ENCODE measurements at regions not wholly inside any gene's neighbourhood (a gene's known extent, or its start where the extent isn't known, plus 50 kb on each side); places are given as distances from the start of the nearest gene placed in this dataset.

GRCh38 chr1:37265156-37265555, 209.2 kb upstream of the ZC3H12A start:
- peaks cover 0 to 3% of the 10 kb centered on the region in 2 donors for H3K27me3 ChIP-seq (ENCODE audit: control insufficient read depth in 2 of 2, insufficient read depth in 2 of 2, low read length in 2 of 2)
- H3K4me1 ChIP-seq (ENCODE audit: control insufficient read depth in 2 of 2, insufficient read depth in 2 of 2, low read length in 2 of 2) = no peaks in the 10 kb centered on the region
- H3K9ac ChIP-seq (ENCODE audit: low read depth in 1 of 2, low read length in 2 of 2) = no peak overlapping the region
- H3K27ac ChIP-seq (ENCODE audit: low read depth in 2 of 2, low read length in 2 of 2) = no peak overlapping the region
- H3K9me3 ChIP-seq (ENCODE audit: control insufficient read depth in 2 of 2, low read length in 2 of 2) = no peaks in the 10 kb centered on the region
- H3K4me3 ChIP-seq (ENCODE audit: low read length in 2 of 2) = no peak overlapping the region
- H3K36me3 ChIP-seq (ENCODE audit: control insufficient read depth in 2 of 2, insufficient read depth in 2 of 2, low read length in 2 of 2) = no peaks in the 10 kb centered on the region

- H3K36me3 ChIP-seq (ENCODE audit: control insufficient read depth in 2 of 2, insufficient read depth in 2 of 2, low read length in 2 of 2) = no peaks in the 10 kb centered on the region
- no peak overlapping the region for H3K9ac ChIP-seq (ENCODE audit: low read depth in 1 of 2, low read length in 2 of 2)
- H3K4me3 ChIP-seq (ENCODE audit: low read length in 2 of 2) = no peak overlapping the region
- peaks cover 0 to 6% of the 10 kb centered on the region in 2 donors for H3K27me3 ChIP-seq (ENCODE audit: control insufficient read depth in 2 of 2, insufficient read depth in 2 of 2, low read length in 2 of 2)
- no peaks in the 10 kb centered on the region for H3K9me3 ChIP-seq (ENCODE audit: control insufficient read depth in 2 of 2, low read length in 2 of 2)
- no peaks in the 10 kb centered on the region for H3K4me1 ChIP-seq (ENCODE audit: control insufficient read depth in 2 of 2, insufficient read depth in 2 of 2, low read length in 2 of 2)
- H3K27ac ChIP-seq (ENCODE audit: low read depth in 2 of 2, low read length in 2 of 2) = no peak overlapping the region
These were observed 208.4 kb upstream of the ZC3H12A start for GRCh38 chr1:37265786-37266667.

- no peak overlapping the region for H3K4me3 ChIP-seq (ENCODE audit: low read length in 2 of 2)
- no peaks in the 10 kb centered on the region for H3K36me3 ChIP-seq (ENCODE audit: control insufficient read depth in 2 of 2, insufficient read depth in 2 of 2, low read length in 2 of 2)
- H3K9ac ChIP-seq (ENCODE audit: low read depth in 1 of 2, low read length in 2 of 2) = no peak overlapping the region
- H3K27me3 ChIP-seq (ENCODE audit: control insufficient read depth in 2 of 2, insufficient read depth in 2 of 2, low read length in 2 of 2) = peaks cover 0 to 6% of the 10 kb centered on the region in 2 donors
- no peaks in the 10 kb centered on the region for H3K9me3 ChIP-seq (ENCODE audit: control insufficient read depth in 2 of 2, low read length in 2 of 2)
- H3K4me1 ChIP-seq (ENCODE audit: control insufficient read depth in 2 of 2, insufficient read depth in 2 of 2, low read length in 2 of 2) = no peaks in the 10 kb centered on the region
- no peak overlapping the region for H3K27ac ChIP-seq (ENCODE audit: low read depth in 2 of 2, low read length in 2 of 2)
These were observed 207.1 kb upstream of the ZC3H12A start for GRCh38 chr1:37267111-37267835.

- no peak overlapping the region for H3K27ac ChIP-seq (ENCODE audit: low read depth in 2 of 2, low read length in 2 of 2)
- no peak overlapping the region for H3K4me3 ChIP-seq (ENCODE audit: low read length in 2 of 2)
- H3K4me1 ChIP-seq (ENCODE audit: control insufficient read depth in 2 of 2, insufficient read depth in 2 of 2, low read length in 2 of 2) = no peaks in the 10 kb centered on the region
- no peak overlapping the region for H3K9ac ChIP-seq (ENCODE audit: low read depth in 1 of 2, low read length in 2 of 2)
- H3K36me3 ChIP-seq (ENCODE audit: control insufficient read depth in 2 of 2, insufficient read depth in 2 of 2, low read length in 2 of 2) = no peaks in the 10 kb centered on the region
- no peaks in the 10 kb centered on the region for H3K9me3 ChIP-seq (ENCODE audit: control insufficient read depth in 2 of 2, low read length in 2 of 2)
- H3K27me3 ChIP-seq (ENCODE audit: control insufficient read depth in 2 of 2, insufficient read depth in 2 of 2, low read length in 2 of 2) = peaks cover 0 to 2% of the 10 kb centered on the region in 2 donors
These were observed 203.7 kb upstream of the ZC3H12A start for GRCh38 chr1:37270639-37271038.

GRCh38 chr1:37272626-37273025, 201.8 kb upstream of the ZC3H12A start:
- no peaks in the 10 kb centered on the region for H3K4me1 ChIP-seq (ENCODE audit: control insufficient read depth in 2 of 2, insufficient read depth in 2 of 2, low read length in 2 of 2)
- H3K27ac ChIP-seq (ENCODE audit: low read depth in 2 of 2, low read length in 2 of 2) = no peak overlapping the region
- H3K4me3 ChIP-seq (ENCODE audit: low read length in 2 of 2) = no peak overlapping the region
- H3K9ac ChIP-seq (ENCODE audit: low read depth in 1 of 2, low read length in 2 of 2) = no peak overlapping the region
- no peaks in the 10 kb centered on the region for H3K9me3 ChIP-seq (ENCODE audit: control insufficient read depth in 2 of 2, low read length in 2 of 2)
- no peaks in the 10 kb centered on the region for H3K36me3 ChIP-seq (ENCODE audit: control insufficient read depth in 2 of 2, insufficient read depth in 2 of 2, low read length in 2 of 2)
- H3K27me3 ChIP-seq (ENCODE audit: control insufficient read depth in 2 of 2, insufficient read depth in 2 of 2, low read length in 2 of 2) = peaks cover 0 to 2% of the 10 kb centered on the region in 2 donors

GRCh38 chr1:37274486-37274885, 199.9 kb upstream of the ZC3H12A start:
- Histone ChIP-seq H3K27me3 (ENCODE audit: control insufficient read depth in 2 of 2, insufficient read depth in 2 of 2, low read length in 2 of 2) (peaks cover 0 to 2% of the 10 kb centered on the region in 2 donors), H3K9ac (ENCODE audit: low read depth in 1 of 2, low read length in 2 of 2) (no peak overlapping the region), H3K4me1 (ENCODE audit: control insufficient read depth in 2 of 2, insufficient read depth in 2 of 2, low read length in 2 of 2) (no peaks in the 10 kb centered on the region), H3K36me3 (ENCODE audit: control insufficient read depth in 2 of 2, insufficient read depth in 2 of 2, low read length in 2 of 2) (no peaks in the 10 kb centered on the region), H3K9me3 (ENCODE audit: control insufficient read depth in 2 of 2, low read length in 2 of 2) (no peaks in the 10 kb centered on the region), H3K27ac (ENCODE audit: low read depth in 2 of 2, low read length in 2 of 2) (no peak overlapping the region), H3K4me3 (ENCODE audit: low read length in 2 of 2) (no peak overlapping the region)

GRCh38 chr1:37274938-37275631, 199.3 kb upstream of the ZC3H12A start:
- Histone ChIP-seq H3K27me3 (ENCODE audit: control insufficient read depth in 2 of 2, insufficient read depth in 2 of 2, low read length in 2 of 2) (peaks cover 0 to 2% of the 10 kb centered on the region in 2 donors), H3K4me1 (ENCODE audit: control insufficient read depth in 2 of 2, insufficient read depth in 2 of 2, low read length in 2 of 2) (no peaks in the 10 kb centered on the region), H3K36me3 (ENCODE audit: control insufficient read depth in 2 of 2, insufficient read depth in 2 of 2, low read length in 2 of 2) (no peaks in the 10 kb centered on the region), H3K9me3 (ENCODE audit: control insufficient read depth in 2 of 2, low read length in 2 of 2) (no peaks in the 10 kb centered on the region), H3K9ac (ENCODE audit: low read depth in 1 of 2, low read length in 2 of 2) (no peak overlapping the region), H3K4me3 (ENCODE audit: low read length in 2 of 2) (no peak overlapping the region), H3K27ac (ENCODE audit: low read depth in 2 of 2, low read length in 2 of 2) (no peak overlapping the region)

- no peak overlapping the region for H3K9ac ChIP-seq (ENCODE audit: low read depth in 1 of 2, low read length in 2 of 2)
- H3K27me3 ChIP-seq (ENCODE audit: control insufficient read depth in 2 of 2, insufficient read depth in 2 of 2, low read length in 2 of 2) = no peaks in the 10 kb centered on the region
- H3K4me3 ChIP-seq (ENCODE audit: low read length in 2 of 2) = no peak overlapping the region
- H3K36me3 ChIP-seq (ENCODE audit: control insufficient read depth in 2 of 2, insufficient read depth in 2 of 2, low read length in 2 of 2) = no peaks in the 10 kb centered on the region
- H3K9me3 ChIP-seq (ENCODE audit: control insufficient read depth in 2 of 2, low read length in 2 of 2) = peaks cover 0 to 3% of the 10 kb centered on the region in 2 donors
- H3K27ac ChIP-seq (ENCODE audit: low read depth in 2 of 2, low read length in 2 of 2) = no peak overlapping the region
- no peaks in the 10 kb centered on the region for H3K4me1 ChIP-seq (ENCODE audit: control insufficient read depth in 2 of 2, insufficient read depth in 2 of 2, low read length in 2 of 2)
These were observed 197.0 kb upstream of the ZC3H12A start for GRCh38 chr1:37277366-37277765.

GRCh38 chr1:37281354-37281753, 193.0 kb upstream of the ZC3H12A start:
- peaks cover 0 to 3% of the 10 kb centered on the region in 2 donors for H3K9me3 ChIP-seq (ENCODE audit: control insufficient read depth in 2 of 2, low read length in 2 of 2)
- no peak overlapping the region for H3K4me3 ChIP-seq (ENCODE audit: low read length in 2 of 2)
- H3K9ac ChIP-seq (ENCODE audit: low read depth in 1 of 2, low read length in 2 of 2) = no peak overlapping the region
- no peaks in the 10 kb centered on the region for H3K36me3 ChIP-seq (ENCODE audit: control insufficient read depth in 2 of 2, insufficient read depth in 2 of 2, low read length in 2 of 2)
- H3K4me1 ChIP-seq (ENCODE audit: control insufficient read depth in 2 of 2, insufficient read depth in 2 of 2, low read length in 2 of 2) = no peaks in the 10 kb centered on the region
- no peak overlapping the region for H3K27ac ChIP-seq (ENCODE audit: low read depth in 2 of 2, low read length in 2 of 2)
- H3K27me3 ChIP-seq (ENCODE audit: control insufficient read depth in 2 of 2, insufficient read depth in 2 of 2, low read length in 2 of 2) = no peaks in the 10 kb centered on the region

GRCh38 chr1:37282764-37283163, 191.6 kb upstream of the ZC3H12A start:
- H3K4me3 ChIP-seq (ENCODE audit: low read length in 2 of 2) = no peak overlapping the region
- H3K9me3 ChIP-seq (ENCODE audit: control insufficient read depth in 2 of 2, low read length in 2 of 2) = peaks cover 0 to 3% of the 10 kb centered on the region in 2 donors
- H3K27ac ChIP-seq (ENCODE audit: low read depth in 2 of 2, low read length in 2 of 2) = no peak overlapping the region
- H3K27me3 ChIP-seq (ENCODE audit: control insufficient read depth in 2 of 2, insufficient read depth in 2 of 2, low read length in 2 of 2) = no peaks in the 10 kb centered on the region
- no peaks in the 10 kb centered on the region for H3K36me3 ChIP-seq (ENCODE audit: control insufficient read depth in 2 of 2, insufficient read depth in 2 of 2, low read length in 2 of 2)
- no peaks in the 10 kb centered on the region for H3K4me1 ChIP-seq (ENCODE audit: control insufficient read depth in 2 of 2, insufficient read depth in 2 of 2, low read length in 2 of 2)
- H3K9ac ChIP-seq (ENCODE audit: low read depth in 1 of 2, low read length in 2 of 2) = no peak overlapping the region

Data from mucosa of rectum (tissue), 2 donors.